ENCODE measurements at regions not wholly inside any gene's neighbourhood (a gene's known extent, or its start where the extent isn't known, plus 50 kb on each side); places are given as distances from the start of the nearest gene placed in this dataset.

DNA sequence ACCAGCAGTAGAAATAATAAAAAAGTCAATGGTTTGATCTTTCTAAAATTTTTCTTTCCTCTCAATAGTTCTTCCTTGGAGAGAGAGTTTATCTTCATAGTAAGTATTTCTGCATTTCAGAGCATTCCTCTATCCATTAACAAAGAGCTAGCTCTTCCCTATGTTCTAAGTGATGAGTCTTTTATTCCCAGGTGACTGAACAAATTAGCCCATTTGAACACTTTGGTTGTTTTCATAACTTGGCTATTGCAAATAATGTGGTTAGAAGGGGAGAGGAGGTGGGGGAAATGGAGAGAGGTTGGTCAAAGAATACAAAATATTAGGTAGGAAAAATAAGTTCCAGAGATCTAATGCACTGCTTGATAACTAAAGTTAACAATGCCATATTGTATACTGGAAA is 598.9 kb downstream of the KCNT2 start (continued):
- TF ChIP-seq, protein P1, sequence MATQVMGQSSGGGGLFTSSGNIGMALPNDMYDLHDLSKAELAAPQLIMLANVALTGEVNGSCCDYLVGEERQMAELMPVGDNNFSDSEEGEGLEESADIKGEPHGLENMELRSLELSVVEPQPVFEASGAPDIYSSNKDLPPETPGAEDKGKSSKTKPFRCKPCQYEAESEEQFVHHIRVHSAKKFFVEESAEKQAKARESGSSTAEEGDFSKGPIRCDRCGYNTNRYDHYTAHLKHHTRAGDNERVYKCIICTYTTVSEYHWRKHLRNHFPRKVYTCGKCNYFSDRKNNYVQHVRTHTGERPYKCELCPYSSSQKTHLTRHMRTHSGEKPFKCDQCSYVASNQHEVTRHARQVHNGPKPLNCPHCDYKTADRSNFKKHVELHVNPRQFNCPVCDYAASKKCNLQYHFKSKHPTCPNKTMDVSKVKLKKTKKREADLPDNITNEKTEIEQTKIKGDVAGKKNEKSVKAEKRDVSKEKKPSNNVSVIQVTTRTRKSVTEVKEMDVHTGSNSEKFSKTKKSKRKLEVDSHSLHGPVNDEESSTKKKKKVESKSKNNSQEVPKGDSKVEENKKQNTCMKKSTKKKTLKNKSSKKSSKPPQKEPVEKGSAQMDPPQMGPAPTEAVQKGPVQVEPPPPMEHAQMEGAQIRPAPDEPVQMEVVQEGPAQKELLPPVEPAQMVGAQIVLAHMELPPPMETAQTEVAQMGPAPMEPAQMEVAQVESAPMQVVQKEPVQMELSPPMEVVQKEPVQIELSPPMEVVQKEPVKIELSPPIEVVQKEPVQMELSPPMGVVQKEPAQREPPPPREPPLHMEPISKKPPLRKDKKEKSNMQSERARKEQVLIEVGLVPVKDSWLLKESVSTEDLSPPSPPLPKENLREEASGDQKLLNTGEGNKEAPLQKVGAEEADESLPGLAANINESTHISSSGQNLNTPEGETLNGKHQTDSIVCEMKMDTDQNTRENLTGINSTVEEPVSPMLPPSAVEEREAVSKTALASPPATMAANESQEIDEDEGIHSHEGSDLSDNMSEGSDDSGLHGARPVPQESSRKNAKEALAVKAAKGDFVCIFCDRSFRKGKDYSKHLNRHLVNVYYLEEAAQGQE (IDR thresholded peaks at IDR 0.05; ENCODE audit: low read depth, low read length): no peak

DNA sequence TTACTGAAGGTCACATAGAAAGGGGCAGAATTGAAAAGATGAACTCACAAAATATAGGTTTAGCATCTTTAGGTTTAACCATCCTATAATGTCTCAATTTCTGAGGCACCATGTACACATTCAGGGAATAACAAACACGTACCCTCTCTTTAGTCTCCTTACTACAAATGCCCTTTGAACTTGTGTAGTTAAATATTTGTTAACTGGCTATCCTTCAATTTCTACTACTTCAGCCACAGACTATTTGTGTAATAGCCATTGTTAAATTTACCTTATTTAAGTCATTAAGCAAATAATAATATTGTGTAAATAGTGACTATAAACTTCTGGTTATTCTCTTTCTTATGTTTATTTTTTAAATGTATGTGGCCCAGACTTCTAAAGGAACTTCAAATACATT is 600.5 kb downstream of the KCNT2 start:
- WGBS (ENCODE audit: insufficient coverage, insufficient replicate concordance, low lambda C conversion rate, missing lambda C conversion rate): 0% methylated on average over 1 of the region's 1 CpG
- Histone ChIP-seq H2AFZ (ENCODE audit: control insufficient read depth, low read depth, low read length) (no peak overlapping the region), H3K9ac (ENCODE audit: control insufficient read depth, insufficient read depth, low read length) (no peak overlapping the region), H3K4me2 (ENCODE audit: control insufficient read depth, insufficient read depth) (no peak overlapping the region), H3K4me1 (ENCODE audit: control insufficient read depth, insufficient read depth, low read length) (no peaks in the 10 kb centered on the region), H3K27ac (ENCODE audit: control insufficient read depth, insufficient read depth) (no peak overlapping the region), H3K36me3 (ENCODE audit: control insufficient read depth in 2 of 2, insufficient read depth in 2 of 2, low read length in 1 of 2) (no peaks in the 10 kb centered on the region), H4K20me1 (ENCODE audit: control insufficient read depth, insufficient read depth) (no peaks in the 10 kb centered on the region), H3K4me3 (no peak overlapping the region), H3K9me3 (replicated peaks; ENCODE audit: control insufficient read depth, insufficient read depth, low read length) (no peaks in the 10 kb centered on the region), H3K27me3 (replicated peaks in 1 of 2; ENCODE audit: control insufficient read depth in 2 of 2, insufficient read depth in 2 of 2, low read length in 1 of 2) (no peaks in the 10 kb centered on the region), H3K79me2 (ENCODE audit: control insufficient read depth, insufficient read depth, low read length) (no peaks in the 10 kb centered on the region)
- ChIA-PET RAD21 (ENCODE audit: unreplicated experiment) (no interaction called here), CTCF (no interaction called here), POLR2A (no interaction called here), SMC1A (ENCODE audit: uncharacterized antibody, unreplicated experiment) (no interaction called here)
- no peak for ATAC-seq
- no TSS peak for BruUV-seq (replicated peaks)
- no peak for FAIRE-seq
- no peak for TF ChIP-seq RB1 (IDR thresholded peaks at IDR 0.05; ENCODE audit: borderline replicate concordance)
- no peak for TF ChIP-seq RAD51 (IDR thresholded peaks at IDR 0.05)
- no peak for TF ChIP-seq STAT3 (IDR thresholded peaks at IDR 0.05; ENCODE audit: low read depth, low read length)
- TF ChIP-seq STAT1 (conservative IDR thresholded peaks at IDR 0.05): no peak
- no peak for TF ChIP-seq SMARCA5 (IDR thresholded peaks at IDR 0.05)
- no peak for TF ChIP-seq NR2C1 (IDR thresholded peaks at IDR 0.05)
- TF ChIP-seq TBL1XR1 (IDR thresholded peaks at IDR 0.05; ENCODE audit: low read depth, low read length): no peak
- TF ChIP-seq PAX8 (IDR thresholded peaks at IDR 0.05): no peak
- TF ChIP-seq, protein P2, sequence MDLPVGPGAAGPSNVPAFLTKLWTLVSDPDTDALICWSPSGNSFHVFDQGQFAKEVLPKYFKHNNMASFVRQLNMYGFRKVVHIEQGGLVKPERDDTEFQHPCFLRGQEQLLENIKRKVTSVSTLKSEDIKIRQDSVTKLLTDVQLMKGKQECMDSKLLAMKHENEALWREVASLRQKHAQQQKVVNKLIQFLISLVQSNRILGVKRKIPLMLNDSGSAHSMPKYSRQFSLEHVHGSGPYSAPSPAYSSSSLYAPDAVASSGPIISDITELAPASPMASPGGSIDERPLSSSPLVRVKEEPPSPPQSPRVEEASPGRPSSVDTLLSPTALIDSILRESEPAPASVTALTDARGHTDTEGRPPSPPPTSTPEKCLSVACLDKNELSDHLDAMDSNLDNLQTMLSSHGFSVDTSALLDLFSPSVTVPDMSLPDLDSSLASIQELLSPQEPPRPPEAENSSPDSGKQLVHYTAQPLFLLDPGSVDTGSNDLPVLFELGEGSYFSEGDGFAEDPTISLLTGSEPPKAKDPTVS (IDR thresholded peaks at IDR 0.05; ENCODE audit: low read depth, low read length): no peak
- no peak for TF ChIP-seq YBX1 (IDR thresholded peaks at IDR 0.05)
- TF ChIP-seq IRF4 (IDR thresholded peaks at IDR 0.05; ENCODE audit: low read depth, low read length): no peak
- TF ChIP-seq NFXL1 (IDR thresholded peaks at IDR 0.05; ENCODE audit: borderline replicate concordance): no peak
- no peak for TF ChIP-seq HDAC2 (IDR thresholded peaks at IDR 0.05)
- TF ChIP-seq SIX5 (IDR thresholded peaks at IDR 0.05; ENCODE audit: low read depth, low read length, severe bottlenecking): no peak
- no peak for TF ChIP-seq MXI1 (IDR thresholded peaks at IDR 0.05; ENCODE audit: low read depth, low read length)
- TF ChIP-seq KLF5 (IDR thresholded peaks at IDR 0.05; ENCODE audit: partially characterized antibody): no peak
- TF ChIP-seq ZSCAN29 (IDR thresholded peaks at IDR 0.05): no peak
- no peak for TF ChIP-seq BCL11A (IDR thresholded peaks at IDR 0.05; ENCODE audit: low read depth, low read length)
- no peak for TF ChIP-seq SREBF1 (IDR thresholded peaks at IDR 0.05; ENCODE audit: low read length)
- no peak for TF ChIP-seq POLR2A (IDR thresholded peaks at IDR 0.05; ENCODE audit: low read depth, low read length)
- no peak for DNase-seq (ENCODE audit: low read depth, low spot score)
- intact Hi-C loops (cut with micrococcal nuclease; ENCODE audit: unreplicated experiment) (no loop called here), in situ Hi-C loops (cut with MboI) (no loop called here)
